Neural progenitor cell (in vitro differentiated cells): ENCODE measurements at regions not wholly inside any gene's neighbourhood (a gene's known extent, or its start where the extent isn't known, plus 50 kb on each side); places are given as distances from the start of the nearest gene placed in this dataset.

ENCODE experiments used
- CTCF ChIP-seq: fragments of 200-600 bp; sonication (generic); IDR thresholded peaks from 2 replicates; pipeline ENCODE4 v1.5.1; 2017; ENCODE audit warnings: antibody characterized with exemption, mild to moderate bottlenecking
- EZH2 ChIP-seq: fragments of 200-600 bp; sonication (generic); IDR thresholded peaks from 2 replicates; pipeline ENCODE4 v1.6.1; 2017; ENCODE audit warnings: antibody characterized with exemption, mild to moderate bottlenecking, moderate library complexity
- EZH2phosphoT487 ChIP-seq: fragments of 200-600 bp; sonication (generic); IDR thresholded peaks from 2 replicates; pipeline ENCODE4 v1.6.1; 2017; ENCODE audit warnings: antibody characterized with exemption

- TF ChIP-seq CTCF (no peak), EZH2phosphoT487 (no peak), EZH2 (no peak)
Measured at GRCh38 chr11:94681140-94681539, 87.0 kb upstream of the AMOTL1 start.
